GM12874 (cell line): ENCODE measurements at regions not wholly inside any gene's neighbourhood (a gene's known extent, or its start where the extent isn't known, plus 50 kb on each side); places are given as distances from the start of the nearest gene placed in this dataset.

Experiments
- CTCF ChIP-seq: IDR thresholded peaks from 2 replicates; pipeline ENCODE4 v1.5.1; 2011; ENCODE audit warnings: low read depth, mild to moderate bottlenecking, control low read depth, low read length, moderate library complexity; ENCODE audit not compliant: insufficient read depth

GRCh38 chr2:51145761-51146160 is 113.8 kb upstream of the NRXN1 start:
- no peak for TF ChIP-seq CTCF

GRCh38 chr2:51120754-51121280 is 88.9 kb upstream of the NRXN1 start:
- TF ChIP-seq CTCF, result no peak

- TF ChIP-seq CTCF, result no peak
Measured at GRCh38 chr2:51111532-51111931, 79.6 kb upstream of the NRXN1 start.

- no peak for TF ChIP-seq CTCF
Measured at GRCh38 chr2:51108794-51109193, 76.9 kb upstream of the NRXN1 start.

GRCh38 chr2:51107841-51108240 is 75.9 kb upstream of the NRXN1 start:
- no peak for TF ChIP-seq CTCF

GRCh38 chr2:51105811-51106210 is 73.9 kb upstream of the NRXN1 start:
- no peak for TF ChIP-seq CTCF

- no peak for TF ChIP-seq CTCF
Measured at GRCh38 chr2:51103205-51103604, 71.3 kb upstream of the NRXN1 start.
